Kidney (tissue), 13 donors: ENCODE measurements at regions not wholly inside any gene's neighbourhood (a gene's known extent, or its start where the extent isn't known, plus 50 kb on each side); places are given as distances from the start of the nearest gene placed in this dataset.

Experiments
- DNase-seq, 5 donors: peaks; one replicate each; pipeline ENCODE4 v3.0.0-alpha.2; 2013 to 2020
- FAIRE-seq: peaks from 2 replicates; lab custom pipeline; 2012; peaks lifted over from hg19 to GRCh38; lab: Jason Lieb, UNC
- H3K27ac ChIP-seq, 2 donors: one replicate each; pipeline ENCODE4 v1.7.0; 2013; ENCODE audit warnings: low read depth in 2 of 2, low read length in 2 of 2, inconsistent platforms in 1 of 2
- H3K27me3 ChIP-seq: one replicate; pipeline ENCODE4 v1.7.1; 2013; ENCODE audit warnings: low read length, inconsistent platforms; ENCODE audit not compliant: control insufficient read depth, insufficient read depth
- H3K36me3 ChIP-seq, 3 donors: one replicate each; pipeline versions ENCODE4 v1.7.0 to v1.7.1; 2013; ENCODE audit warnings: low read length in 3 of 3, control low read depth in 1 of 3, inconsistent platforms in 1 of 3; ENCODE audit not compliant: insufficient read depth in 3 of 3, control insufficient read depth in 2 of 3
- H3K4me1 ChIP-seq, 3 donors: one replicate each; pipeline versions ENCODE4 v1.7.0 to v1.7.1; 2013; ENCODE audit warnings: low read length in 3 of 3, inconsistent platforms in 1 of 3, low read depth in 1 of 3; ENCODE audit not compliant: control insufficient read depth in 2 of 3, insufficient read depth in 2 of 3
- H3K4me3 ChIP-seq, 3 donors: one replicate each; pipeline versions ENCODE4 v1.7.0 to v1.8.1; 2013; ENCODE audit warnings: low read length in 3 of 3, control low read depth in 1 of 3, inconsistent platforms in 1 of 3
- H3K9ac ChIP-seq, 3 donors: one replicate each; pipeline versions ENCODE4 v1.7.0 to v1.7.1; 2013; ENCODE audit warnings: low read length in 3 of 3, control low read depth in 1 of 3, inconsistent platforms in 1 of 3
- H3K9me3 ChIP-seq, 3 donors: one replicate each; pipeline versions ENCODE4 v1.7.0 to v1.7.1; 2013; ENCODE audit warnings: low read length in 3 of 3, control low read depth in 1 of 3, inconsistent platforms in 1 of 3; ENCODE audit not compliant: control insufficient read depth in 2 of 3, insufficient read depth in 1 of 3
- intact Hi-C: fragments of 100-400 bp; cut with DNase I; formaldehyde crosslinking; loops from one replicate; pipeline ENCODE4 v1.11.1; 2022
- TF ChIP-seq, protein P1 (sequence below): IDR thresholded peaks from 3 replicates; pipeline ENCODE4 v1.5.1; 2012; ENCODE audit warnings: mild to moderate bottlenecking, moderate library complexity, borderline replicate concordance; ENCODE audit not compliant: insufficient read depth; ENCODE audit errors: extremely low read depth
- donor health status: control.
- donor health status: control.
- donor health status: control.
- donor health status: control.
- donor health status: control.
- donor health status: DM: yes; HTN: yes; CAD: no.
- donor health status: Normal renal cell carcinoma (clear cell type).

DNA sequence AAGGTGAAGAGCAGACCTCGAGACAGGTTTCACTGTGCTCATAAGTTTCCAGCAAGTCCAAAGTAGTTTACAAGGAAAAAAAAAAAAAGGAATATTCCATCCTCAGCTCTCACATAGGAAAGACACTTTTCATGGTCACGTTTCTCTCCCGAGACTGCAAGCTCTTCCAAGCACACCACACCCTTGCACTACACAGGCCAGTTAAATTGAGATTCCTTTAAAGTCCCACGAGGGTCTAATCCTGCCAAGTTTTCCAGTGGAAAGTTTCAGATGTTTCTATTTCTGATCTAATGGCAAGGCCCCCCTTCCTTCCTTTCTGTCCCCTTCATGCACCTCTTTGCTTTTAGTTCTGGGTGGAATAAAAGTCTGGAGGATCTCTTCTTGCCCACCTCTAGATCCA, 67.9 kb upstream of the PCDH19 start:
- Histone ChIP-seq H3K36me3 (no peaks in the 10 kb centered on the region), H3K4me3 (no peak overlapping the region), H3K9ac (no peak overlapping the region), H3K9me3 (no peaks in the 10 kb centered on the region), H3K27me3 (peaks cover under 1% of the 10 kb centered on the region), H3K27ac (no peak overlapping the region), H3K4me1 (no peaks in the 10 kb centered on the region)
- no peak for FAIRE-seq
- peak in 1 of 5 donors; percentile 15 for DNase-seq
- TF ChIP-seq, protein P1, sequence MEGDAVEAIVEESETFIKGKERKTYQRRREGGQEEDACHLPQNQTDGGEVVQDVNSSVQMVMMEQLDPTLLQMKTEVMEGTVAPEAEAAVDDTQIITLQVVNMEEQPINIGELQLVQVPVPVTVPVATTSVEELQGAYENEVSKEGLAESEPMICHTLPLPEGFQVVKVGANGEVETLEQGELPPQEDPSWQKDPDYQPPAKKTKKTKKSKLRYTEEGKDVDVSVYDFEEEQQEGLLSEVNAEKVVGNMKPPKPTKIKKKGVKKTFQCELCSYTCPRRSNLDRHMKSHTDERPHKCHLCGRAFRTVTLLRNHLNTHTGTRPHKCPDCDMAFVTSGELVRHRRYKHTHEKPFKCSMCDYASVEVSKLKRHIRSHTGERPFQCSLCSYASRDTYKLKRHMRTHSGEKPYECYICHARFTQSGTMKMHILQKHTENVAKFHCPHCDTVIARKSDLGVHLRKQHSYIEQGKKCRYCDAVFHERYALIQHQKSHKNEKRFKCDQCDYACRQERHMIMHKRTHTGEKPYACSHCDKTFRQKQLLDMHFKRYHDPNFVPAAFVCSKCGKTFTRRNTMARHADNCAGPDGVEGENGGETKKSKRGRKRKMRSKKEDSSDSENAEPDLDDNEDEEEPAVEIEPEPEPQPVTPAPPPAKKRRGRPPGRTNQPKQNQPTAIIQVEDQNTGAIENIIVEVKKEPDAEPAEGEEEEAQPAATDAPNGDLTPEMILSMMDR: no peak
- intact Hi-C loops: no loop called here

DNA sequence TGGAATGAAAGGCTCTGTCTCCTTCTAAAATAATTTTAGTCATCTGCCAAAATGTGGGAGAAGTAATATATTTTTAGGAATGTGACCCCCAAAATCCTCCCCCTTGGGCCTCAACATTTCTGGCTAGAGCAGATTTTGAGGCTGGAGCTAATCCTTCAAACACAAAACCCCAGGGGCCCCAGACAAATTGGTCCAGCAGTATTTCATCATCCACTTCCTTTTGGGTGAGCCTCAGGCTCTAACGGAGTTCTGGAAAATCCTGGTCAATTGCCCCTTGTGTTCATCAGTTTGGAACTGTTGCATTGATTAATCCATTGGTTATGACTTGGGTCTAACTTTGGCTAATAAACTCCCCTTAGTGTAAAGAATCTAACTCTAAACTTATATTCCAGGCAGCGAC, 67.4 kb upstream of the PCDH19 start:
- no peak for DNase-seq
- H3K27ac ChIP-seq: no peak overlapping the region
- no peak overlapping the region for H3K9ac ChIP-seq
- no peaks in the 10 kb centered on the region for H3K9me3 ChIP-seq
- no peaks in the 10 kb centered on the region for H3K36me3 ChIP-seq
- H3K4me3 ChIP-seq: no peak overlapping the region
- TF ChIP-seq, protein P1: no peak
- intact Hi-C loops: no loop called here
- H3K4me1 ChIP-seq: no peaks in the 10 kb centered on the region
- FAIRE-seq: no peak
- no peaks in the 10 kb centered on the region for H3K27me3 ChIP-seq
